Osteoblast (primary cell): ENCODE measurements at regions not wholly inside any gene's neighbourhood (a gene's known extent, or its start where the extent isn't known, plus 50 kb on each side); places are given as distances from the start of the nearest gene placed in this dataset. TPM values are rescaled to one million over a fixed set of nuclear protein-coding genes. Genes with fewer than 3 reads are reported as not detected.

ENCODE experiments used
- DNase-seq: peaks from one replicate; pipeline ENCODE4 v3.0.0; 2011; ENCODE audit warnings: low spot score, mixed read lengths; ENCODE audit not compliant: insufficient read length; ENCODE audit errors: missing footprints
- H2AFZ ChIP-seq: 2 replicates; pipeline ENCODE4 v1.6.0; 2011; ENCODE audit warnings: mild to moderate bottlenecking, low read length
- H3K27ac ChIP-seq: 2 replicates; pipeline ENCODE4 v1.5.1; 2011; ENCODE audit warnings: mild to moderate bottlenecking, low read depth, low read length, moderate library complexity
- H3K27me3 ChIP-seq: 2 replicates; pipeline ENCODE4 v1.6.0; 2012; ENCODE audit warnings: mild to moderate bottlenecking, control low read depth, inconsistent platforms, low read length, moderate library complexity; ENCODE audit not compliant: insufficient read depth
- H3K36me3 ChIP-seq: 2 replicates; pipeline ENCODE4 v1.5.1; 2011; ENCODE audit warnings: mild to moderate bottlenecking, low read length, control low read depth, moderate library complexity; ENCODE audit not compliant: insufficient read depth
- H3K4me1 ChIP-seq: 2 replicates; pipeline ENCODE4 v1.5.1; 2011; ENCODE audit warnings: mild to moderate bottlenecking, low read length, control low read depth, moderate library complexity; ENCODE audit not compliant: insufficient read depth
- H3K4me2 ChIP-seq: 2 replicates; pipeline ENCODE4 v1.6.0; 2011; ENCODE audit warnings: mild to moderate bottlenecking, low read length; ENCODE audit not compliant: insufficient read depth
- H3K4me3 ChIP-seq: fragments of 200-600 bp; sonication (generic); 3 replicates; pipeline ENCODE4 v1.5.1; 2012; ENCODE audit warnings: mild to moderate bottlenecking, low read length, inconsistent platforms; ENCODE audit not compliant: insufficient read depth
- H3K79me2 ChIP-seq: 2 replicates; pipeline ENCODE4 v1.6.0; 2012; ENCODE audit warnings: mild to moderate bottlenecking, low read length, control low read depth, inconsistent platforms; ENCODE audit not compliant: insufficient read depth
- H3K9me3 ChIP-seq: 2 replicates; pipeline ENCODE4 v1.5.1; 2011; ENCODE audit warnings: low read depth, low read length, control low read depth
- H4K20me1 ChIP-seq: 2 replicates; pipeline ENCODE4 v1.6.0; 2012; ENCODE audit warnings: mild to moderate bottlenecking, low read length, control low read depth; ENCODE audit not compliant: insufficient read depth
- small RNA-seq: library from RNA; depleted of rRNA; stranded (forward); fragments of <200 nt; gene quantifications from one replicate; pipeline ENCODE3, GENCODE V24; 2012
- TF ChIP-seq, protein P1 (sequence below): IDR thresholded peaks from 2 replicates; pipeline ENCODE4 v1.5.1; 2011; ENCODE audit warnings: mild to moderate bottlenecking, low read depth, low read length, moderate library complexity; ENCODE audit errors: extremely low read depth

DNA sequence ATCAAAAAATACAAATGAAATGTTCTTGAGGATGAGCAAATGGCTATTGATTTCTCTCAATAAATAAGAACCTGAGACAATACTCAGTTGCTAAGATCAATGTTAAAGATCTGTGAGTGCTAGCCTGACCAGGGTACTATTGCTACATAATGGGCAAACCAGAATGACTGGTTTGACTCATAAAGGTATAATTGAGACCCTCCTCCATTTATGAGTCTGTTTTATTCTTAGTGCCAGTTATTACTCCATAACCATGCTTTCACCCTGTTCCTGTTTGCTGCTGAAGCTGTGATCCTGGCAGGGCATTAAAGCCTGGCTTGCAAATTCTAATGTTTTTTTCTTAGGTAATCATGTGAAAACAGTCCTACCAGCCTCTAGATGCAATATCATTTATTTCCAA is 56.6 kb upstream of the PPM1B start:
- Histone ChIP-seq H3K4me2 (no peak overlapping the region), H3K27ac (no peak overlapping the region), H3K9me3 (no peaks in the 10 kb centered on the region), H3K27me3 (no peaks in the 10 kb centered on the region), H4K20me1 (no peaks in the 10 kb centered on the region), H3K4me1 (no peaks in the 10 kb centered on the region), H2AFZ (no peak overlapping the region), H3K4me3 (no peak overlapping the region), H3K36me3 (no peaks in the 10 kb centered on the region), H3K79me2 (no peaks in the 10 kb centered on the region)
- no peak for DNase-seq
- TF ChIP-seq, protein P1, sequence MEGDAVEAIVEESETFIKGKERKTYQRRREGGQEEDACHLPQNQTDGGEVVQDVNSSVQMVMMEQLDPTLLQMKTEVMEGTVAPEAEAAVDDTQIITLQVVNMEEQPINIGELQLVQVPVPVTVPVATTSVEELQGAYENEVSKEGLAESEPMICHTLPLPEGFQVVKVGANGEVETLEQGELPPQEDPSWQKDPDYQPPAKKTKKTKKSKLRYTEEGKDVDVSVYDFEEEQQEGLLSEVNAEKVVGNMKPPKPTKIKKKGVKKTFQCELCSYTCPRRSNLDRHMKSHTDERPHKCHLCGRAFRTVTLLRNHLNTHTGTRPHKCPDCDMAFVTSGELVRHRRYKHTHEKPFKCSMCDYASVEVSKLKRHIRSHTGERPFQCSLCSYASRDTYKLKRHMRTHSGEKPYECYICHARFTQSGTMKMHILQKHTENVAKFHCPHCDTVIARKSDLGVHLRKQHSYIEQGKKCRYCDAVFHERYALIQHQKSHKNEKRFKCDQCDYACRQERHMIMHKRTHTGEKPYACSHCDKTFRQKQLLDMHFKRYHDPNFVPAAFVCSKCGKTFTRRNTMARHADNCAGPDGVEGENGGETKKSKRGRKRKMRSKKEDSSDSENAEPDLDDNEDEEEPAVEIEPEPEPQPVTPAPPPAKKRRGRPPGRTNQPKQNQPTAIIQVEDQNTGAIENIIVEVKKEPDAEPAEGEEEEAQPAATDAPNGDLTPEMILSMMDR, result no peak

DNA sequence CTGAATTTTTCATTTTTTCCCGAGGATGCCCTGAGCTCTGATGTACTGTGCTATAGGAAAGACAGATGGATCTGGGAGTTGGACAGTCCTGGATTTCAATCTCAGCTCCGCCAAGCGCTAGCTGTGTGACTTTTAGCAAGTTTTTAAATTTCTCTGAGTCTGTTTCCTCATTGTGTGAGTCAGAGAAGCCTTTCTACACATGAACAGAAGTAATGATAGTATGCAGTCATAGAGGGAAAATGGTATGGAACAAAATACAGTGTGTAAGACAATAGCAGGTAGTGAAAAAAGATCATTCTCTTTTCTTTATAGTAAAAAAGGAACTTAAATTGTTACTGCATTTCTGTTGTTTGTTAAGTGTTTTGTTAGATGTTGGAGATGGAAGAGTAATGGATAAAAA is 52.4 kb upstream of the PPM1B start:
- Histone ChIP-seq H3K4me3 (no peak overlapping the region), H3K4me2 (no peak overlapping the region), H2AFZ (no peak overlapping the region), H3K9me3 (no peaks in the 10 kb centered on the region), H3K79me2 (no peaks in the 10 kb centered on the region), H3K4me1 (peaks cover 11% of the 10 kb centered on the region), H3K36me3 (no peaks in the 10 kb centered on the region), H3K27me3 (no peaks in the 10 kb centered on the region), H4K20me1 (no peaks in the 10 kb centered on the region), H3K27ac (no peak overlapping the region)
- TF ChIP-seq, protein P1, result no peak
- no peak for DNase-seq

GRCh38 chr2:44118257-44118656 is 50.4 kb upstream of the PPM1B start:
- Histone ChIP-seq H2AFZ (no peak overlapping the region), H3K36me3 (no peaks in the 10 kb centered on the region), H3K4me1 (peaks cover 11% of the 10 kb centered on the region), H3K27me3 (no peaks in the 10 kb centered on the region), H3K27ac (no peak overlapping the region), H3K9me3 (no peaks in the 10 kb centered on the region), H3K4me3 (no peak overlapping the region), H3K79me2 (no peaks in the 10 kb centered on the region), H4K20me1 (no peaks in the 10 kb centered on the region), H3K4me2 (no peak overlapping the region)
- TF ChIP-seq, protein P1, result no peak
- no peak for DNase-seq

Small RNAs in the stretch of these regions (small RNA-seq; reads per million reads assigned to genes)
- not detected for gene AC019129.1
